C4-2B (cell line): ENCODE measurements at regions not wholly inside any gene's neighbourhood (a gene's known extent, or its start where the extent isn't known, plus 50 kb on each side); places are given as distances from the start of the nearest gene placed in this dataset.

Experiments
- ZFX ChIP-seq: fragments of 450-650 bp; IDR thresholded peaks from 2 replicates; pipeline ENCODE4 v1.6.1; 2017
- TF ChIP-seq, protein P1 (sequence below): fragments of 450-650 bp; conservative IDR thresholded peaks from 2 replicates; pipeline ENCODE4 v1.5.1; 2017; ENCODE audit warnings: mild to moderate bottlenecking

DNA sequence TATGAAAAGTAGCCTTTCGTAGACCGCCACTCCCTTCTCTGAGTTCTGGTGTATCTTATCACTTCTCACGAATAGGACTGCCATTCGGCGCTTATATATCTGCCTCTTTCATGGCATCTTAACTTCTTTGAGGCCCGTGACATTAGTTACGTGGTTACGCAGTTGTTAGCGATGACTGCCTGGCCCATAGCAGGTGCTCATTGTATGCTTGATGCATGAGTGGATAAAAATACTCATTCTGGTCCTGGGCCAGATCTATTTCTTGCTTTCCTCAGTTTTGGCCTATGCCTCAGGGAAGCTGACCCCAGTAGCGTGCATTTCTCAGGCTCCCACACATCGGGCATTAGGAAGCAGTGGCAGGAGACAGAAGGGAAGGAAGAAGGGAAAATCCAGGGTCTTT lies 60.7 kb upstream of the PITX2 start:
- TF ChIP-seq, protein P1, sequence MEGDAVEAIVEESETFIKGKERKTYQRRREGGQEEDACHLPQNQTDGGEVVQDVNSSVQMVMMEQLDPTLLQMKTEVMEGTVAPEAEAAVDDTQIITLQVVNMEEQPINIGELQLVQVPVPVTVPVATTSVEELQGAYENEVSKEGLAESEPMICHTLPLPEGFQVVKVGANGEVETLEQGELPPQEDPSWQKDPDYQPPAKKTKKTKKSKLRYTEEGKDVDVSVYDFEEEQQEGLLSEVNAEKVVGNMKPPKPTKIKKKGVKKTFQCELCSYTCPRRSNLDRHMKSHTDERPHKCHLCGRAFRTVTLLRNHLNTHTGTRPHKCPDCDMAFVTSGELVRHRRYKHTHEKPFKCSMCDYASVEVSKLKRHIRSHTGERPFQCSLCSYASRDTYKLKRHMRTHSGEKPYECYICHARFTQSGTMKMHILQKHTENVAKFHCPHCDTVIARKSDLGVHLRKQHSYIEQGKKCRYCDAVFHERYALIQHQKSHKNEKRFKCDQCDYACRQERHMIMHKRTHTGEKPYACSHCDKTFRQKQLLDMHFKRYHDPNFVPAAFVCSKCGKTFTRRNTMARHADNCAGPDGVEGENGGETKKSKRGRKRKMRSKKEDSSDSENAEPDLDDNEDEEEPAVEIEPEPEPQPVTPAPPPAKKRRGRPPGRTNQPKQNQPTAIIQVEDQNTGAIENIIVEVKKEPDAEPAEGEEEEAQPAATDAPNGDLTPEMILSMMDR = no peak
- TF ChIP-seq ZFX = no peak
